ENCODE measurements at regions not wholly inside any gene's neighbourhood (a gene's known extent, or its start where the extent isn't known, plus 50 kb on each side); places are given as distances from the start of the nearest gene placed in this dataset.

- DNase-seq (ENCODE audit: extremely low read depth, low read depth, low spot score): no peak
Observed at GRCh38 chr5:62691946-62692345, 113.3 kb downstream of the LRRC70 start.

- DNase-seq (ENCODE audit: extremely low read depth, low read depth, low spot score): no peak
Observed at GRCh38 chr5:62690421-62690820, 111.8 kb downstream of the LRRC70 start.

GRCh38 chr5:62689599-62690368 is 111.2 kb downstream of the LRRC70 start:
- DNase-seq (ENCODE audit: extremely low read depth, low read depth, low spot score): no peak

GRCh38 chr5:62686692-62687091 is 108.1 kb downstream of the LRRC70 start:
- no peak for DNase-seq (ENCODE audit: extremely low read depth, low read depth, low spot score)

GRCh38 chr5:62685221-62685620 is 106.6 kb downstream of the LRRC70 start:
- no peak for DNase-seq (ENCODE audit: extremely low read depth, low read depth, low spot score)

- DNase-seq (ENCODE audit: extremely low read depth, low read depth, low spot score): no peak
Observed at GRCh38 chr5:62684310-62684709, 105.7 kb downstream of the LRRC70 start.

GRCh38 chr5:62682059-62682458 is 103.4 kb downstream of the LRRC70 start:
- no peak for DNase-seq (ENCODE audit: extremely low read depth, low read depth, low spot score)

- no peak for DNase-seq (ENCODE audit: extremely low read depth, low read depth, low spot score)
Observed at GRCh38 chr5:62681117-62681850, 102.7 kb downstream of the LRRC70 start.

GRCh38 chr5:62680121-62680520 is 101.5 kb downstream of the LRRC70 start:
- no peak for DNase-seq (ENCODE audit: extremely low read depth, low read depth, low spot score)

Measured in glomerular endothelial cell (primary cell).